ENCODE measurements at regions not wholly inside any gene's neighbourhood (a gene's known extent, or its start where the extent isn't known, plus 50 kb on each side); places are given as distances from the start of the nearest gene placed in this dataset.

DNA sequence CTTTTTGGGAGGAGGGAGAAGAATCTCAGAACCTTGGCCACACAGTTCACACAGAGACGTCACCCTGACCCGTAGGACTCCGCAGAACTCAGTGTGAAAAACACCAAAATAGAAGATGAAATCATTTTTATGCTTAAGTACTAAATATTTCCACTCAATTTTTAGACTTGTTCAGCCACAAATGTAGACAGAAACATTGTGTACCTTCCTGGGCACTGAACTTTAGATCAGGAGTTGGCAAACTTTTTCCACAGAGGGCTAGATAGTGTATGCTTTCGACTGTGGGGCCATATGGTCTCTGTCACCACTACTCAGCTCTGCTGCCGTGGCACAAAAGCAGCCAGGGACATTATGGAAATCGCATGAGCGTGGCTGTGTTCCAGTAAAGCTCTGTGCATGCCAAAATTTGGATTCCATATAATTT lies 61.8 kb upstream of the STOX2 start:
- Mint-ChIP-seq H3K27ac (no peak overlapping the region), H3K4me1 (ENCODE audit: low read depth) (no peaks in the 10 kb centered on the region), H3K36me3 (ENCODE audit: low read depth) (no peaks in the 10 kb centered on the region), H3K27me3 (peaks cover 10% of the 10 kb centered on the region), H3K9me3 (no peaks in the 10 kb centered on the region), H3K4me3 (no peak overlapping the region)
- CTCF ChIA-PET, result no interaction called here
- DNase-seq (no peak), ATAC-seq (no peak)
- POLR2A ChIA-PET, result no interaction called here
- TF ChIP-seq, protein P1, sequence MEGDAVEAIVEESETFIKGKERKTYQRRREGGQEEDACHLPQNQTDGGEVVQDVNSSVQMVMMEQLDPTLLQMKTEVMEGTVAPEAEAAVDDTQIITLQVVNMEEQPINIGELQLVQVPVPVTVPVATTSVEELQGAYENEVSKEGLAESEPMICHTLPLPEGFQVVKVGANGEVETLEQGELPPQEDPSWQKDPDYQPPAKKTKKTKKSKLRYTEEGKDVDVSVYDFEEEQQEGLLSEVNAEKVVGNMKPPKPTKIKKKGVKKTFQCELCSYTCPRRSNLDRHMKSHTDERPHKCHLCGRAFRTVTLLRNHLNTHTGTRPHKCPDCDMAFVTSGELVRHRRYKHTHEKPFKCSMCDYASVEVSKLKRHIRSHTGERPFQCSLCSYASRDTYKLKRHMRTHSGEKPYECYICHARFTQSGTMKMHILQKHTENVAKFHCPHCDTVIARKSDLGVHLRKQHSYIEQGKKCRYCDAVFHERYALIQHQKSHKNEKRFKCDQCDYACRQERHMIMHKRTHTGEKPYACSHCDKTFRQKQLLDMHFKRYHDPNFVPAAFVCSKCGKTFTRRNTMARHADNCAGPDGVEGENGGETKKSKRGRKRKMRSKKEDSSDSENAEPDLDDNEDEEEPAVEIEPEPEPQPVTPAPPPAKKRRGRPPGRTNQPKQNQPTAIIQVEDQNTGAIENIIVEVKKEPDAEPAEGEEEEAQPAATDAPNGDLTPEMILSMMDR (IDR thresholded peaks at IDR 0.05), result no peak
- intact Hi-C loops (cut with micrococcal nuclease), result loop anchor here (5.0 kb wide), 1 partner anchor 319 kb away; no protein-coding TSS in a partner anchor

DNA sequence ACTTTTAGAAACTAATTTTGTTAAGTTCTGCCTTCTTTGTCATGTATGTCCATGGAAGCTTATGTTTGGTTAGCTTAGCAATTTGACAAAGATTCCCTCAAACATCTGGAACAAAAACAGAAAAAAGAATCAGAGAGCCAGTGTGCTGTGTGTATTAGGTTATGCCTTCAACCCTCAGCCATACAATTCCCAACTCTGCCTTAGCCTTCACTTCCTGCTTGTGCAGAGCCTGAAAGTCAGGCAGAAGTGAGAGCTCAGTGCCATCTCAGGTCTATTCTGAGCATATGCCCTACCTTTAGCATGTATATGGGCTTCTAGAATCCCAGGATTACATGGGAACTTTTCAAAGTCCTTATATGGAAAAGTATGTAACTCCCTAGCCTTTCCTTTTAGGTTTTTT lies 58.2 kb upstream of the STOX2 start:
- H3K27ac Mint-ChIP-seq, result no peak overlapping the region
- no peaks in the 10 kb centered on the region for H3K4me1 Mint-ChIP-seq (ENCODE audit: low read depth)
- no peaks in the 10 kb centered on the region for H3K9me3 Mint-ChIP-seq
- no peak overlapping the region for H3K4me3 Mint-ChIP-seq
- no peak for ATAC-seq
- ChIA-PET POLR2A (interaction anchor here (0.6 kb wide), 1 partner anchor 251 kb away, joined by 3 read pairs; no protein-coding TSS in a partner anchor), CTCF (interaction anchor here (1.1 kb wide), 1 partner anchor 321 kb away, joined by 3 read pairs; no protein-coding TSS in a partner anchor)
- intact Hi-C loops (cut with micrococcal nuclease), result no loop called here
- peaks cover 14% of the 10 kb centered on the region for H3K27me3 Mint-ChIP-seq
- no peaks in the 10 kb centered on the region for H3K36me3 Mint-ChIP-seq (ENCODE audit: low read depth)
- DNase-seq, result no peak
- TF ChIP-seq, protein P1 (IDR thresholded peaks at IDR 0.05), result no peak

DNA sequence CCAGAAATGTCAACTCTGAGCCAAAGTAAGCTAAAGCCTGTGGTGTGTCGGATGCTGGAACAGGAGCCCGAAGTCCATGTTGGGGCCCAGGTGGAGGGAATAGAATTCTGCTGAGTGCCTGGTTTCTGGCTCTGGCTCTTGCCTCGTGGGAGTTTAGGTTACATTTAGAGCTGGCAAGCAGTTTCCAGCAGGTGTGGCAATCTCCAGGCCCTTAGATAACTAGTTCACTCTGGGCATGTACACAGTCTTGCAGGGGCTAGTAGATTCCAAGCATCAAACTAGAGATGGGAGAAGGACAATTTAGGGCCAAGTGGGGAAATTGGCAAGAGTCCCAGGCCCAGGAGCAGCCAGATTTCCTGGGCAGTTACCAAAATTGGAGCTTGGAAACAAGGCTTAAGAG lies 56.3 kb upstream of the STOX2 start:
- H3K27ac Mint-ChIP-seq, result no peak overlapping the region
- intact Hi-C loops (cut with micrococcal nuclease), result no loop called here
- TF ChIP-seq, protein P1 (IDR thresholded peaks at IDR 0.05), result no peak
- ChIA-PET POLR2A (no interaction called here), CTCF (interaction anchor here (1.2 kb wide), 1 partner anchor 8 kb away, joined by 4 read pairs; no protein-coding TSS in a partner anchor)
- no peak for ATAC-seq
- no peak overlapping the region for H3K4me3 Mint-ChIP-seq
- H3K4me1 Mint-ChIP-seq (ENCODE audit: low read depth), result no peaks in the 10 kb centered on the region
- no peak for DNase-seq
- H3K27me3 Mint-ChIP-seq, result peaks cover 16% of the 10 kb centered on the region
- no peaks in the 10 kb centered on the region for H3K36me3 Mint-ChIP-seq (ENCODE audit: low read depth)
- H3K9me3 Mint-ChIP-seq, result no peaks in the 10 kb centered on the region

DNA sequence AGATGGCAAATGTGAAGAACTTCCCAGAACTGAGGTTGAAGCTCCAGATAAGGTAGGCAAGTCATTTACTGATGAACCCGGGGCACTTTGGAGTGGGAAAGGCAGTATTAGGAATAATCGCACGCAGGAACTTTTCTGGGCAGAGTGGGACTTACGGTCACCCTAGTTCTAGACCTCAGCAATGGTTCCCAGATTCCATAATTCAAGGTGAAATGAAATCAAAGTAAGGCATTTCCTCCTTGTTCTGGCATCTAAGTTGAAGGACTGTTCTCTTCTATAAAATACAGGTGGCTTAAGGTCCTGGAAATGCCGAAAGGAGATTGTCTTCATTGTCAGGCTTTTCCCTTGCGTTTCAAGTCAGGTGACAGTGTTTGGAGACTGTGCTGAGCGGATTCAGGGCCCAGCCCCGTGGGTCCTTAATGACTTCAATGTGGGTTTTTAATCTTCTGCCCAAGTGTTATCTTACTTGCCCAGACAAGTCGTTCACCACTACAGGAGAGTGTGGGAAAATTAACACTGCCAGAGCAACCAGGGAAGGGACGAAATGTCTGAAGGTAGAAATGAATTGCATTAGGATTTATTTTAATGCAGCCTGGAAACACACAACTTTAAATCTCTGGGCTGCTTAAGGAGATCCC lies 52.1 kb upstream of the STOX2 start:
- Mint-ChIP-seq H3K4me1 (ENCODE audit: low read depth) (no peaks in the 10 kb centered on the region), H3K27me3 (peaks cover 10% of the 10 kb centered on the region), H3K4me3 (no peak overlapping the region), H3K27ac (no peak overlapping the region), H3K9me3 (no peaks in the 10 kb centered on the region), H3K36me3 (ENCODE audit: low read depth) (no peaks in the 10 kb centered on the region)
- TF ChIP-seq, protein P1 (IDR thresholded peaks at IDR 0.05), result no peak
- no peak for DNase-seq
- POLR2A ChIA-PET, result no interaction called here
- CTCF ChIA-PET, result no interaction called here
- intact Hi-C loops (cut with micrococcal nuclease), result no loop called here
- ATAC-seq, result no peak

DNA sequence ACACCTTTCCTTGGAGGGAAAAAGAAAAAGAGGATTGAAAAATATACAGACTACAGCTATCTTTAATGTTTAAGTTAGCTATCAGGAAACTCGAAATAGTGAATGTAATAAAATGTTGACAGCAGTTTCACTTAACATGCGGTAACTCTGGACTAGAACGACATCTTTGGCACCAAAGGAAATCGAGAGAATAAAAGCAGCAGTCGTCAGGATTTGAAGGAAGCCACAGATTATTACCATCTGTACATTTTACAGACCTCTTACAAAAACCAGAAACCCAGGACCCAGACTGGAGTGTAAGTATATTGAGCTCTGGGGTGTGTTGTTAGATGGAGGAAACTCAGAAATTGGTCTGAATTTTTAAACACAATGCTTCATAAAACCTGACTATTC lies 51.6 kb upstream of the STOX2 start:
- H3K4me3 Mint-ChIP-seq, result no peak overlapping the region
- intact Hi-C loops (cut with micrococcal nuclease), result no loop called here
- POLR2A ChIA-PET, result no interaction called here

More for the DNA sequence above, 51.6 kb upstream of the STOX2 start:
- Mint-ChIP-seq H3K36me3 (ENCODE audit: low read depth) (no peaks in the 10 kb centered on the region), H3K27me3 (peaks cover 14% of the 10 kb centered on the region), H3K27ac (no peak overlapping the region), H3K4me1 (ENCODE audit: low read depth) (no peaks in the 10 kb centered on the region), H3K9me3 (no peaks in the 10 kb centered on the region)
- TF ChIP-seq, protein P1 (IDR thresholded peaks at IDR 0.05), result no peak
- ATAC-seq (no peak), DNase-seq (no peak)
- CTCF ChIA-PET, result no interaction called here
